ENCODE measurements at regions not wholly inside any gene's neighbourhood (a gene's known extent, or its start where the extent isn't known, plus 50 kb on each side); places are given as distances from the start of the nearest gene placed in this dataset.

DNA sequence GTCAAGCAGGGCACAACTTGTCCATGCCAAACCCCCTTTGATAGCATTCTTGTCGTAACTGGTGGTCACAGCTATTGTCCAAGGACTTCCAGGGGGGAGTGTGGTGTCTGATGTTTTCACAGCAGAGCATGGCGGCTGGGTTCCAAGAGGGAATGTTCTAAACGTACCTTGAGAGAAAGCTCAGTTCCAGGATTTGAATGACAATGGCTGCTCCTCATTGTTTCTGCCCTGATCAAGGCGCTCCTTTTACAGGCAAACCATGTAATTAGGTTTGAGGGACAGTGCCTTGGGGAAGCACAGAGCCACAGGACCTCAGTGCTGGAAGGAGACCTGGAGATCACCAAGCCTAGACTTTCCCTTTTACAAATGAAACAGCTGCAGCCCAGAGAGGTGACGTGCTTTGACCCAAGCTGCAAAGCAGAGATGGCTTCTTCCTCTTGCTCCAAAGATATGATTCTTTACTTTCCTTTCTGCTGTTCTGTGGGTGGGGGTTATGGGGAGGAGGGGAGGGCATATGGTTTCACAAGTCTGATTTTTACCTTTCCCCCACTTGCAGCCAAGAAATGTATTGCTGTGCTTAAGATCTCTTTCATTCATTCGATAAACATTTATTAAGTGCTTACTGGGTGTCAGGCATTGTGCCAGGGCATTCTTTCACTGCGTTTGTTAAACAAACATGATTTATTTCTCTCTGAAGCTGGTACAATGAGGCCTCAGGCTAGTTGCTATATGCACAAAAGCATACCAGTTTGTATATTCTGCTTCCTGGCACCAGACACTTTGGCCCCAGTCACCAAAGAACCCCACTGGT is 172.8 kb downstream of the KTN1 start:
- DNase-seq (no peak), ATAC-seq (no peak)
- 75% methylated on average over 7 of the region's 7 CpGs for WGBS
- intact Hi-C loops (cut with DNase I): no loop called here
- Histone ChIP-seq H3K4me1 (ENCODE audit: control insufficient read depth, insufficient read depth, low read length) (no peaks in the 10 kb centered on the region), H3K27me3 (ENCODE audit: control insufficient read depth, insufficient read depth) (no peaks in the 10 kb centered on the region), H3K4me3 (ENCODE audit: low read length) (no peak overlapping the region), H3K9me3 (ENCODE audit: control insufficient read depth, low read length) (no peaks in the 10 kb centered on the region), H3K27ac (ENCODE audit: low read length) (no peak overlapping the region)

DNA sequence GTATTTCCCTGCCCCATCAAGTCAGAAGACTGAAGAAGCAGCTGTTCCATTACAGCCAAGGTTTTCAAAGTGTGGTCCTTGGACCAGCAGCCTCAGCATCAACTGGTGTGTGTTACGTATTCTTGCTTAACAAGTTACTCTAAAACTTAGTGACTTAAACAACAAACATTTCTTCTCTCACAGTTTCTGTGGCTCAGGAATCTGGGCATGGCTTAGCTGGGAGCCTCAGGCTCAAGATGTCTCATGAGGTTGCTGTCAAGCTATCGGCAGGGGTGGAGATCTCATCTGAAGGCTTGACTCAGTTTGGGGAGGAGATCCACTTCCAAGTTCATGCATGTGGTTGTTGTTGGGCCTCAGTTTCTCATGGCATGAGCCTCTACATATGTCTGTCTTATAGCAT is 174.5 kb downstream of the KTN1 start:
- DNase-seq (no peak), ATAC-seq (no peak)
- Histone ChIP-seq H3K27ac (ENCODE audit: low read length) (no peak overlapping the region), H3K4me3 (ENCODE audit: low read length) (no peak overlapping the region), H3K9me3 (ENCODE audit: control insufficient read depth, low read length) (no peaks in the 10 kb centered on the region), H3K4me1 (ENCODE audit: control insufficient read depth, insufficient read depth, low read length) (no peaks in the 10 kb centered on the region), H3K27me3 (ENCODE audit: control insufficient read depth, insufficient read depth) (no peaks in the 10 kb centered on the region)
- intact Hi-C loops (cut with DNase I): no loop called here
- 97% methylated on average over 2 of the region's 2 CpGs for WGBS

DNA sequence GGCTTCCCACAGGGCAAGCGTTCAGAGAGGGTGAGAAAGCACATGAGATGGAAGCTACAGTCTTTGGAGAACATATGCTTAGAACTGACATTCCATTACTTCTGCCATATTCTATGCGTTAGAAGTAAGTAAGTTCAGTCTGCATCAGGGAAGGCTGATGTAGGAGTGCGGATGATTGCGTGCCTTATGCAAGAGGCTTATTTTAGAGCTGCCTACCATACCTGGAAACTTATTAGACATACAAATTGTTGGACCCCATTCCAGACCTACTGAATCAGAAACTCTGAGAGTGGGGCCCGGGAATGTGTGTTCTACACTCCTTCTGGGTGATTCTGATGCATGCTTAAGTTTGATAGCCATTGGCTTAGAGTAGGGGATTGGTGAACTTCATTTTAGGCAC is 174.9 kb downstream of the KTN1 start:
- Histone ChIP-seq H3K4me1 (ENCODE audit: control insufficient read depth, insufficient read depth, low read length) (no peaks in the 10 kb centered on the region), H3K27ac (ENCODE audit: low read length) (no peak overlapping the region), H3K9me3 (ENCODE audit: control insufficient read depth, low read length) (no peaks in the 10 kb centered on the region), H3K27me3 (ENCODE audit: control insufficient read depth, insufficient read depth) (no peaks in the 10 kb centered on the region), H3K4me3 (ENCODE audit: low read length) (no peak overlapping the region)
- ATAC-seq: no peak
- DNase-seq: no peak
- WGBS: 97% methylated on average over 5 of the region's 5 CpGs
- intact Hi-C loops (cut with DNase I): no loop called here

DNA sequence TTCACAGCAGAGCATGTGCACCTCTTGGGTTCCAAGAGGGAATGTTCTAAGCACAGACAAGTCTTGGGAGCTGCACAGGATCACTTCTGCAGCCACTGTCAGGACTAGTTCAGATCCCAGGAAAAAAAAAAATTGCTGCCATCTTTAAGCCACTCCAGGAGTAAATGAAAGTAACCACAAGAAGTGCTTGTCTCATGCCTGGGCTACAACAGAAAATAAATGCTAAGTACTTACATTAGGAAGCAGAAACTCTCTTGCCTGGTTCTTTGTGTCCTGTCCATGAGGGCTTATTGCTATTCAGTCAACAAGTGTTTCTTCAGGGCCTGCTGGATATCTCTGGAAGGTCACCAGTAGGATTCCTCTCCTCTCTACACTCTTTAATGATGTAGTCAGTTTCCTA is 176.1 kb downstream of the KTN1 start:
- H3K4me1 ChIP-seq (ENCODE audit: control insufficient read depth, insufficient read depth, low read length): no peaks in the 10 kb centered on the region
- intact Hi-C loops (cut with DNase I): no loop called here
- H3K4me3 ChIP-seq (ENCODE audit: low read length): no peak overlapping the region
- ATAC-seq (no peak), DNase-seq (no peak)
- no peaks in the 10 kb centered on the region for H3K9me3 ChIP-seq (ENCODE audit: control insufficient read depth, low read length)
- no peak overlapping the region for H3K27ac ChIP-seq (ENCODE audit: low read length)
- no peaks in the 10 kb centered on the region for H3K27me3 ChIP-seq (ENCODE audit: control insufficient read depth, insufficient read depth)

DNA sequence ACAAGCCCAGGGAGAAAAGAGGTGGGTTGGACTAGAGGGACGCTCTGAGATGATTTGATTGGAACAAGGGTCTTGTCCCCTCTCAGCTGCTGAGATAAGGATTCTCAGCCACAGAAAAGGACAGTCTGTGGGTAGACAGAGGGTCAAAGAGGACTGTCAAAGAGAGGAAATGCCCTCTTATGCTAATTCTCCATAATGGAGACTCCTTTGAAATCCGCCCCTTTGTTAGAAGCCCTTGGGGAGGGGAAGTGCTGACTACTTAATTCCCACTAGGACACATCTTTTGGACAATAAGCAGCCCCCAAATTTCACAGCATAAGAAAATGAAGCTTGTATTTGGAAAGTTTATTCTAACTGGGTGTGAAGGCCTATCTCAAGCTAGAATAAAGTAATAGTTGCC is 176.6 kb downstream of the KTN1 start:
- no peaks in the 10 kb centered on the region for H3K4me1 ChIP-seq (ENCODE audit: control insufficient read depth, insufficient read depth, low read length)
- no peaks in the 10 kb centered on the region for H3K27me3 ChIP-seq (ENCODE audit: control insufficient read depth, insufficient read depth)
- H3K4me3 ChIP-seq (ENCODE audit: low read length): no peak overlapping the region
- DNase-seq (no peak), ATAC-seq (no peak)
- no peak overlapping the region for H3K27ac ChIP-seq (ENCODE audit: low read length)
- H3K9me3 ChIP-seq (ENCODE audit: control insufficient read depth, low read length): no peaks in the 10 kb centered on the region
- intact Hi-C loops (cut with DNase I): no loop called here
- 93% methylated on average over 2 of the region's 2 CpGs for WGBS

DNA sequence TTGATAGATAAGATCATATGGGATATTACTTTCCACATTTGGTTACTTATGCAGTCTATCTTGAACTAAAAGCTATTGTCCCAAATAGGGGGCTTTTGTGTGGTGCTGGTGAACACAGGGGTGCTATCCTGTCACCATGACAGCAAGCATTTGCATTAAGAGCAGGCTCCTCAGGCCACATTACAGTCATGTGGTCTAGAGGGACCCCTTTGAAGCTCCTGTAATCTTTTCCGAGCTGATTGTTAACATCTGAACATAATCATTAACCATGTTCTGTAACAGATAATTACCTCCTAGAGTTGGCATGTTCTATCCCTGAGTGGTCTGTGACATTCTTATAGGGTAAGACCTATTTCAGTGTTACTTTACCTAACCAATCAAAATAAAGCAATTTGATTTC is 178.8 kb downstream of the KTN1 start:
- no peaks in the 10 kb centered on the region for H3K9me3 ChIP-seq (ENCODE audit: control insufficient read depth, low read length)
- no peak for ATAC-seq
- DNase-seq: no peak
- no peak overlapping the region for H3K4me3 ChIP-seq (ENCODE audit: low read length)
- WGBS: 81% methylated on average over 1 of the region's 1 CpG
- H3K27ac ChIP-seq (ENCODE audit: low read length): no peak overlapping the region
- H3K27me3 ChIP-seq (ENCODE audit: control insufficient read depth, insufficient read depth): no peaks in the 10 kb centered on the region
- no peaks in the 10 kb centered on the region for H3K4me1 ChIP-seq (ENCODE audit: control insufficient read depth, insufficient read depth, low read length)
- intact Hi-C loops (cut with DNase I): no loop called here

DNA sequence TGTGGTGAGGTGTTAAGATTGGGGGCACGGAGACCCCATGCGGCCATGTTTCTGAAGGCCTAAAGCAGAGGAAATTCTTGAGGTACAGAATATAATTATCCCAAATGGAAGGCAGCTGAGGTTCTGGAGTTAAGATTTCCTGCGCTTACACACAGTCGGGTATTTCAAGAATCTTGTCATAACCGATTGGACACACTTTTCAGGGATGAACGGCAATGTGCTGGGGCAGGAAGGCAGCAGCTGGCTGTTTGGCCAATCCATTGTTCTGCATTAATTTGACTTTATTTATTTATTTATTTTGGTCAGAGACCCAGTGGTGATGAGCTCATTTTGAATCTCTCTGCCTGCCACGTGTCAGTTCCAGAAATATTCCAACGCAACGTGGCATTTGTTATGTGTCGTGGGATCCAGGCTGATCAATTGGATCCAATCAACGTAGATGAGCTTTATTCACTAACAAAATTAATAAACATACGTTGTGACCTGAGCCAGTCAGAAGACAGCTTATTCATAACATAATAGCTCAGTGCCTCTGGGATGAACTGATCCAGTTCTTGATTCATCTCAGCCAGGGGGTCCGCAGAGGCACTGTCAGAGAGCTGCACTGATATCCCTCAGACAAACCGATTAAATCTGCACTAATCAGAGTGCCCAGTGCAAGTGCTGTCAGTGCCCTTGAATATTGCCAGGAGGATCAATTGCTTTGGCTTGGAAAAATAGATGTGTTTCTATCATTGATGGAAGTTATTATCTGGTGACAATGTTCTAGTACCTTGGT is 181.0 kb downstream of the KTN1 start:
- WGBS: 89% methylated on average over 14 of the region's 14 CpGs
- intact Hi-C loops (cut with DNase I): no loop called here
- no peaks in the 10 kb centered on the region for H3K4me1 ChIP-seq (ENCODE audit: control insufficient read depth, insufficient read depth, low read length)
- no peak overlapping the region for H3K27ac ChIP-seq (ENCODE audit: low read length)
- ATAC-seq: no peak
- no peaks in the 10 kb centered on the region for H3K9me3 ChIP-seq (ENCODE audit: control insufficient read depth, low read length)
- H3K4me3 ChIP-seq (ENCODE audit: low read length): no peak overlapping the region
- no peak for DNase-seq
- H3K27me3 ChIP-seq (ENCODE audit: control insufficient read depth, insufficient read depth): no peaks in the 10 kb centered on the region

DNA sequence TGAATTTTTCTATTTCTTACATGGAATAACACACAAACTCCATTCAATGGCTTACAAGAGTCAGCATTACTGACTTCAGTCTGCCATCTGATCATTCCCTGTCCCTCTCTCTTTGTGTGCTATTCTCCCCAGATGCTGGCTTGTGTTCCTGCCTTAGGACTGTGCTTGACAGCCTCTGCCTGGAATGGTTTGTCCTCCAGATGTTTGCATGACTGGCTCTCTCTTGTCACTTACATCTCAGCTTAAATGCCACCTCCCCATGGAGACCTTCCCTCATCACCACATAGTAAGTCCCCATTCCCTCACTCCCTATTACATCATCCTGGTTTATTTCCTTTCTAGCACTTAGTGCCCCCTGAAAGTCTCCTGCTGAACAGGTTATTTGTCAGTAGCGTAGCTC is 181.6 kb downstream of the KTN1 start:
- intact Hi-C loops (cut with DNase I): no loop called here
- 92% methylated on average over 1 of the region's 1 CpG for WGBS

DNA sequence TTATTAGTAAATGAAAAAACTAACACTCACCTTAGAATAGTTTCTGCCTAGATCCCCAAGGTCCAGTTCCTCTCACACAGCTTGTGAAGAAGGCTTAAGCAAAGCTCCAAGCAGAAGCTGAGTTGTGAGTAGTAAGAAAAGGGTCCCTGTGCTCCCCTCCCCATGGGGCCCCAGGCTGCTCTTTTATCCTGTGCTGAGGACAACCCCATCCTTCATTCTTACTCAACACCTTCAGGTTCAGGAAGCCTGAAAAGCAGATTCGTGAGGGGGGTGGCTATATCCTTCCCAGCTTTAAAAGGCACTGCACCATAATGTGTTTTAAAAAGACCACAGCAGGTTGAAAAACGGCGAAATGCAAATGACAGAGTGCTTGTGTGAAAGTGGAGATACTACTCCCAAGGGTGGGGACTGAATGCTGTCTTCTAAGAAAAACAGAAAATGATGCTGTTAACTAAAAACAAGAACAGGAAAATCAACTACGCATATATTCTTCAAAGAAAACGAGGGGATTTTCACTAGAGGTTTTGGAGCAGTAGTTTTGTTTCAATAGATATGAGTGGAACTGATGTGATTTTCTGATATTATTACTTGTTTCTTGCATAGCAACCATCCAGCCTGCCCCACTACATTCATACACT is 182.7 kb downstream of the KTN1 start:
- DNase-seq (no peak), ATAC-seq (no peak)
- no peaks in the 10 kb centered on the region for H3K4me1 ChIP-seq (ENCODE audit: control insufficient read depth, insufficient read depth, low read length)
- no peaks in the 10 kb centered on the region for H3K27me3 ChIP-seq (ENCODE audit: control insufficient read depth, insufficient read depth)
- intact Hi-C loops (cut with DNase I): no loop called here
- no peaks in the 10 kb centered on the region for H3K9me3 ChIP-seq (ENCODE audit: control insufficient read depth, low read length)
- WGBS: 57% methylated on average over 5 of the region's 5 CpGs
- H3K27ac ChIP-seq (ENCODE audit: low read length): no peak overlapping the region
- H3K4me3 ChIP-seq (ENCODE audit: low read length): no peak overlapping the region

More for the DNA sequence above, 181.6 kb downstream of the KTN1 start:
- H3K27me3 ChIP-seq (ENCODE audit: control insufficient read depth, insufficient read depth): no peaks in the 10 kb centered on the region
- ATAC-seq (no peak), DNase-seq (no peak)
- no peaks in the 10 kb centered on the region for H3K9me3 ChIP-seq (ENCODE audit: control insufficient read depth, low read length)
- no peaks in the 10 kb centered on the region for H3K4me1 ChIP-seq (ENCODE audit: control insufficient read depth, insufficient read depth, low read length)
- H3K4me3 ChIP-seq (ENCODE audit: low read length): no peak overlapping the region
- no peak overlapping the region for H3K27ac ChIP-seq (ENCODE audit: low read length)

DNA sequence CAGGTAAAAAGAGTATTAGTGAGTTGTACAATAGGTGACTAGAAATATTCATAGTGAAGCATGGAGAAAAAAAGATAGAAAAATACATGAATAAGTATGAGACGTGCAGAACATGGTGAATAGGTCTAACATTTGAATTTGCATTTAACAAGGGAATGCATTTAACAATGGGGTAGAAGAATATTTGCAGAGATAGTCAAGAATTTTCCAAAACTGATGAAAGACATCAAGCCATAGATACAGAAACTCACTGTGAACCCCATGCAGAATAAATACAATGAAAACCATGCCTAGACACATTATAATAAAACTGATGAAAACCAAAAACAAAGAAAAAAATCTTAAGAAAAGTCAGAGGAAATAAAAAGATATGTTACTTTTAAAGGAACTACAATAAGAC is 184.8 kb downstream of the KTN1 start:
- H3K4me1 ChIP-seq (ENCODE audit: control insufficient read depth, insufficient read depth, low read length): no peaks in the 10 kb centered on the region
- H3K4me3 ChIP-seq (ENCODE audit: low read length): no peak overlapping the region
- intact Hi-C loops (cut with DNase I): no loop called here
- DNase-seq (no peak), ATAC-seq (no peak)
- WGBS: 57% methylated on average over 1 of the region's 1 CpG
- H3K27ac ChIP-seq (ENCODE audit: low read length): no peak overlapping the region
- H3K9me3 ChIP-seq (ENCODE audit: control insufficient read depth, low read length): no peaks in the 10 kb centered on the region
- no peaks in the 10 kb centered on the region for H3K27me3 ChIP-seq (ENCODE audit: control insufficient read depth, insufficient read depth)

DNA sequence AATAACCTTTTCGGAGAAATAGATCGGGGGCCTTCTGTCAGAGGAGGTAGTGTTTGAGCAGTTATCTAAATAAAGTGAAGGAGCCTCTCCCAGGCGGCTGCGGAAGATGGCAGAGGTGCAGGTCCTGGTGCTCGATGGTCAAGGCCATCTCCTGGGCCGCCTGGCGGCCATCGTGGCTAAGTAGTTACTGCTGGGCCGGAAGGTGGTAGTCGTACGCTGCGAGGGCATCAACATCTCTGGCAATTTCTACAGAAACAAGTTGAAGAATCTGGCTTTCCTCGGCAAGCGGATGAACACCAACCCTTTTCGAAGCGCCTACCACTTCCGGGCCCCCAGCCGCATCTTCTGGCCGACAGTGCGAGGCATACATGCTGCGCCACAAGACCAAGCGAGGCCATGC is 186.1 kb downstream of the KTN1 start:
- Histone ChIP-seq H3K27ac (ENCODE audit: low read length) (no peak overlapping the region), H3K4me1 (ENCODE audit: control insufficient read depth, insufficient read depth, low read length) (no peaks in the 10 kb centered on the region), H3K4me3 (ENCODE audit: low read length) (no peak overlapping the region), H3K9me3 (ENCODE audit: control insufficient read depth, low read length) (no peaks in the 10 kb centered on the region), H3K27me3 (ENCODE audit: control insufficient read depth, insufficient read depth) (no peaks in the 10 kb centered on the region)
- intact Hi-C loops (cut with DNase I): no loop called here
- ATAC-seq (no peak), DNase-seq (no peak)
- 91% methylated on average over 22 of the region's 22 CpGs for WGBS

Measured in right cardiac atrium (tissue), 5 donors.